ENCODE measurements at regions not wholly inside any gene's neighbourhood (a gene's known extent, or its start where the extent isn't known, plus 50 kb on each side); places are given as distances from the start of the nearest gene placed in this dataset.

DNA sequence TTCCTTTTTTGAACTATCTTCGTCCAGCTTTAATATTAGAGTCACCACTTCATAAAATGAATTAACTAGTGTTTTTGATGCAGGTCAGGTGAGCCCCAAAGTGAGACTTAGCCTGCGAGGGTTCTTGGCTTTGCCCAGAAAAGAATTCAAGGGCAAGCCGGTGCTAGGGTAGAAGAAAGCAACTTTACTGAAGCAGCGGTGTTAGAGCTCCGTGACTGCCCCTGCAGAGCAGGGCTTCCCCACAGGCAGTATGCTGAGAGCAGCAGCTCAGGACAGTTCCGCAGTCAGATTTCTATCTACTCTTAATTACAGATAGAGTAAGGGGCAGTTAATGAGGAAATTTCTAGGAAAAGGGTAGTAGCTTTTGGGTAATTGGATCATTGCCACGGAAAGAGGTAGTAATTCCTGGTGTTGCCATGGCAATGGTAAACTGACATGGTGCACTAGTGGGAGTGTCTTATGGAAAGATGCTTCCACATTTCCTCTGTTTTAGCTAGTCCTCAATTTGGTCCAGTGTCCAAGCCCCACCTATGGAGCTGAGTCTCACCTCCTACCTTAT, 432.2 kb upstream of the ZNF507 start:
- no peak for DNase-seq (ENCODE audit: low read depth)
- TF ChIP-seq, protein P1, sequence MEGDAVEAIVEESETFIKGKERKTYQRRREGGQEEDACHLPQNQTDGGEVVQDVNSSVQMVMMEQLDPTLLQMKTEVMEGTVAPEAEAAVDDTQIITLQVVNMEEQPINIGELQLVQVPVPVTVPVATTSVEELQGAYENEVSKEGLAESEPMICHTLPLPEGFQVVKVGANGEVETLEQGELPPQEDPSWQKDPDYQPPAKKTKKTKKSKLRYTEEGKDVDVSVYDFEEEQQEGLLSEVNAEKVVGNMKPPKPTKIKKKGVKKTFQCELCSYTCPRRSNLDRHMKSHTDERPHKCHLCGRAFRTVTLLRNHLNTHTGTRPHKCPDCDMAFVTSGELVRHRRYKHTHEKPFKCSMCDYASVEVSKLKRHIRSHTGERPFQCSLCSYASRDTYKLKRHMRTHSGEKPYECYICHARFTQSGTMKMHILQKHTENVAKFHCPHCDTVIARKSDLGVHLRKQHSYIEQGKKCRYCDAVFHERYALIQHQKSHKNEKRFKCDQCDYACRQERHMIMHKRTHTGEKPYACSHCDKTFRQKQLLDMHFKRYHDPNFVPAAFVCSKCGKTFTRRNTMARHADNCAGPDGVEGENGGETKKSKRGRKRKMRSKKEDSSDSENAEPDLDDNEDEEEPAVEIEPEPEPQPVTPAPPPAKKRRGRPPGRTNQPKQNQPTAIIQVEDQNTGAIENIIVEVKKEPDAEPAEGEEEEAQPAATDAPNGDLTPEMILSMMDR (conservative IDR thresholded peaks at IDR 0.05; ENCODE audit: low read depth, low read length): no peak
- no peak overlapping the region for H3K4me3 ChIP-seq (ENCODE audit: low read length)

DNA sequence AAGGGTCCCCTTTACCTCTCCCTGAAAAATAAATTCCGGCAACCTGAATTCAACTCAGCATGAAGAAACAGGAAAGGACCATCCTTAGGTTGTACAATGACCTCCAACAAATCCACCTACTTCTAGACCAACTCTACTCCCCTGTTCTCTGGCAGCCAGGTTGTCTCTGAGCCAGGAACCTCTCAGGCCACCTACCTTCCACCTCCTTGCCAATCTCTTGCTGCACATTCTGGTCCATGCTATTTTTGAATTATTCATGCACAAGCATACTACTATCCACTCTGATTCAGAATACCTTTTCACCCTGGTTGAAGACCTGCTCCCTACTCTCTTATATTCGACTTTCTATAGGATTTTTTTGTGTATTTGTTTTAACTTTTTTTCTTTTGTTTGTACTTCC, 415.0 kb upstream of the ZNF507 start:
- TF ChIP-seq, protein P1 (conservative IDR thresholded peaks at IDR 0.05; ENCODE audit: low read depth, low read length): no peak

DNA sequence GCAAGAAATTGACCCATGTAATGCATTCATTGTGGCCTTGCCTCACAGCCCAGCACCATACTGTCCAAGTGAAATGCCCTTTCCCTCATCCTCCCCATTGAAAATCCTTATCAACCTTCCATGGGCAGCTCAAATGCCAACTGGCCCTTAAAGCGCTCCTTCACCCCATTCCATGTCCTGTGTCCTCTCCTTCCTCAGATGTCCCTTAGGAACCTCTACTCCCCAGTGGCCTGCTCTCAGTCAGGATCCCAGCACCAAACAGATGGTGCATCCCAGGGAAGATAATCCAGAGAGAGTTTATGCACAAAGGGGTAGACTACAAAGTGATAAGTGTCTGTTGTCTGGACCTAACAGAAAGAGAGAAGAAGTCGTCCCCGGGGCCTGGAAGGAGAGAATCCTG, 407.4 kb upstream of the ZNF507 start:
- TF ChIP-seq, protein P1 (conservative IDR thresholded peaks at IDR 0.05; ENCODE audit: low read depth, low read length): no peak
- H3K4me3 ChIP-seq (ENCODE audit: low read length): no peak overlapping the region

More for the DNA sequence above, 415.0 kb upstream of the ZNF507 start:
- no peak for DNase-seq (ENCODE audit: low read depth)
- no peak overlapping the region for H3K4me3 ChIP-seq (ENCODE audit: low read length)

DNA sequence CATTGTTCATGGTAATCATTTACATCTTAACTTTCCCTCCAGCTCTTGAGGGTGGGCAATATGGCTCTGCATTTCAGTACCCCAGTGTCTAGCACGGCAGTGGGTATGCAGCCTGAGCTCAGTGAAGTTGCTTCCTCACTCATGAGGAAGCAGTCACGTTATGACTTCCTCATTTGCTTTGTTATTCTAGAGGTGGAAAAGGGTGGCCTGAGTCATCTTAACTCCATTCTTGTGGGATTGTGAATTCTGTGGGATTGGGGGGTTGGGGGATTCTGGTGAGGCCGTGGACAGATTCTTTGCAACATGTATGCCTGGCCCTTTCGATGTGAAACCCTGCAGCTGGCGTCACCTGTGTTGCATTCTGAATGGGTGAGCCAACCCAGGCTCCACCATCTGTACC, 406.7 kb upstream of the ZNF507 start:
- no peak for DNase-seq (ENCODE audit: low read depth)
- H3K4me3 ChIP-seq (ENCODE audit: low read length): no peak overlapping the region
- TF ChIP-seq, protein P1 (conservative IDR thresholded peaks at IDR 0.05; ENCODE audit: low read depth, low read length): no peak

More for the DNA sequence above, 407.4 kb upstream of the ZNF507 start:
- DNase-seq (ENCODE audit: low read depth): no peak

DNA sequence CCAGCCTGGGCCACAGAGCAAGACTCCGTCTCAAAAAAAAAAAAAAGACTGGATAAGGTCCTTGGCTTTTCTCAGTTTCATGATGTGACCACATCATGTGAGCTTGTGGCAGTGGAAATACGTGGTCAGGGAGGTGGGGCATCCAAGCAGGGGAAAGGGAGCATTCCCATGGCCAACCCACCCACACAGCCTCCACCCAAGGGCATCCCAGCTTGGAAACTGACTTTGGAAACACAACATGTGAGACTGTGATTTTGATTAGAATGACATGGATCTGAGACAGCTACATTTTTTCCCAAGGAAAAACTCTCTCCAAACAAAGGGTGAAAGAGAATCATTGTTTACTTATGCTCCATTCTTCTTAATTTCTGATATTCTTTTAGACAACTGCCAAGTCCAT, 405.0 kb upstream of the ZNF507 start:
- TF ChIP-seq, protein P1 (conservative IDR thresholded peaks at IDR 0.05; ENCODE audit: low read depth, low read length): no peak

DNA sequence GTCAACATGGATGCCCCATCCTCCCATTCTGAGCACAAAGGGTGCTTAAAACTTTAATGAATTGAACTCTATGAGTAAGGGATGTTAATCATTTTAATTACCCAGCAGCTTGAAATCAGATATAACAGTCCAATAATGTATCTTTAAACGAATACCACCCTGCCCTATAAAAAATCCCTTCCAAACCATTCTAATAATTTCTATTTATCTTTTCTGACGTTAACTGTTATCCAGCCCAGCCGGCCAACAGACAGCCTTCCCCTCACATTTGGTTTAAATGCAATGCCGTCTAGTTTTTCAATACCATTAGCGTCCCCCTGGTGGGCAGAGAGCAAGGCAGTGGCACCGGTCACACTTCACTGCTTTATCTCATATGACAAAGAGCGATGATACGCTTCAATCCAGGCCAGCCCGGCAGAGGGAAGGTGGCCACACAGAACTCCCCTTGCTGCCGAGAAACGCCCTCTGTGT, 402.2 kb upstream of the ZNF507 start:
- DNase-seq (ENCODE audit: low read depth): no peak
- H3K4me3 ChIP-seq (ENCODE audit: low read length): no peak overlapping the region
- TF ChIP-seq, protein P1 (conservative IDR thresholded peaks at IDR 0.05; ENCODE audit: low read depth, low read length): no peak

More for the DNA sequence above, 405.0 kb upstream of the ZNF507 start:
- no peak for DNase-seq (ENCODE audit: low read depth)
- H3K4me3 ChIP-seq (ENCODE audit: low read length): no peak overlapping the region

DNA sequence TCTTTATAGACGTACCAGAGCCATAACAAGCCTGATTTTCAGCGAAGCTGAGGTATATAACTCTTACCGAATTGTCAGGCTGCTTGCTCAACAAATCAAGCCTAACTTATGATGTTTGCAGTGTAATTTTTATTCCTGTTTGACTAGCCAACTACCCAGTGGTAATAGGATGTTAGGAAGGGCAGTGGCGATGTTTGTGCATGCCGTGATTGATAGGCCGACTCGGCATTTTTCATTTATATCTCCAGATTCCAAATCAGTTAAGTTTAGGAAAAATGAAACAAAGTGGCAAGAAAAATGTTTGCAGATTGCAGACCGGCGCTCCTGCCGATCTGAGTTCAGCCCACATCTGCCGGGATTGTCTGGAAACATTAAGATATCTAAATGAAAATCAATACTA, 401.6 kb upstream of the ZNF507 start:
- TF ChIP-seq, protein P1 (conservative IDR thresholded peaks at IDR 0.05; ENCODE audit: low read depth, low read length): no peak
- H3K4me3 ChIP-seq (ENCODE audit: low read length): no peak overlapping the region
- no peak for DNase-seq (ENCODE audit: low read depth)
